22Rv1 (cell line): ENCODE measurements at regions not wholly inside any gene's neighbourhood (a gene's known extent, or its start where the extent isn't known, plus 50 kb on each side); places are given as distances from the start of the nearest gene placed in this dataset.
A peak's percentile ranks its signal among the peaks of the same experiment; 100 is the strongest.
"Not testable (repeated sequence)": the region's sequence is repeated elsewhere in the genome, so short reads cannot be mapped to it uniquely, and the experiment has no call there.

Experiments
- H3K27ac ChIP-seq: fragments of 450-650 bp; 2 replicates; pipeline ENCODE4 v1.5.1; 2017
- ZFX ChIP-seq: fragments of 450-650 bp; IDR thresholded peaks from 2 replicates; pipeline ENCODE4 v1.6.1; 2017; ENCODE audit warnings: antibody characterized with exemption, borderline replicate concordance
- TF ChIP-seq, protein P1 (sequence below): fragments of 450-650 bp; IDR thresholded peaks from 2 replicates; pipeline ENCODE4 v1.5.1; 2017; ENCODE audit warnings: mild to moderate bottlenecking

DNA sequence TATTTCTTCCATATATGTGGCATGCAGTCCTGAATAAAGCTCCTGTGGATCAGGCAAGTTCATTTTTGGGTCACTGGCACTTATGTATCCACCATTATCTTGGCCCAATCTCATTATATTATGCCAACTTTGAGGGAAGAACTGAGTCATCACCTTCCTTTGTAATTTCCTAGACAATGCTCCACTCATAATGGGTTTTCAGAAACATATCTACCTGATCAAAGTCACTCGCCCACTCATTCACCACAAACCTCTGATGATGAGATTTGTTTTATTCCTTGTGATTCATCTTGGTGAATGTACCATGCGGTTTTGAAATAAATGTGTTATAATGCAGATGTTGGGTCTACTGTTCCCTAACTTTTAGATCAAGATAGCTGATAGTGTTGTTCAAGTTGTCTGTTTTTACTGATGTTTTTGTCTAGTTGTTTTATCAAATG lies 525.8 kb downstream of the KIF20B start:
- no peak overlapping the region for H3K27ac ChIP-seq
- TF ChIP-seq, protein P1, sequence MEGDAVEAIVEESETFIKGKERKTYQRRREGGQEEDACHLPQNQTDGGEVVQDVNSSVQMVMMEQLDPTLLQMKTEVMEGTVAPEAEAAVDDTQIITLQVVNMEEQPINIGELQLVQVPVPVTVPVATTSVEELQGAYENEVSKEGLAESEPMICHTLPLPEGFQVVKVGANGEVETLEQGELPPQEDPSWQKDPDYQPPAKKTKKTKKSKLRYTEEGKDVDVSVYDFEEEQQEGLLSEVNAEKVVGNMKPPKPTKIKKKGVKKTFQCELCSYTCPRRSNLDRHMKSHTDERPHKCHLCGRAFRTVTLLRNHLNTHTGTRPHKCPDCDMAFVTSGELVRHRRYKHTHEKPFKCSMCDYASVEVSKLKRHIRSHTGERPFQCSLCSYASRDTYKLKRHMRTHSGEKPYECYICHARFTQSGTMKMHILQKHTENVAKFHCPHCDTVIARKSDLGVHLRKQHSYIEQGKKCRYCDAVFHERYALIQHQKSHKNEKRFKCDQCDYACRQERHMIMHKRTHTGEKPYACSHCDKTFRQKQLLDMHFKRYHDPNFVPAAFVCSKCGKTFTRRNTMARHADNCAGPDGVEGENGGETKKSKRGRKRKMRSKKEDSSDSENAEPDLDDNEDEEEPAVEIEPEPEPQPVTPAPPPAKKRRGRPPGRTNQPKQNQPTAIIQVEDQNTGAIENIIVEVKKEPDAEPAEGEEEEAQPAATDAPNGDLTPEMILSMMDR, result no peak
- TF ChIP-seq ZFX, result no peak

DNA sequence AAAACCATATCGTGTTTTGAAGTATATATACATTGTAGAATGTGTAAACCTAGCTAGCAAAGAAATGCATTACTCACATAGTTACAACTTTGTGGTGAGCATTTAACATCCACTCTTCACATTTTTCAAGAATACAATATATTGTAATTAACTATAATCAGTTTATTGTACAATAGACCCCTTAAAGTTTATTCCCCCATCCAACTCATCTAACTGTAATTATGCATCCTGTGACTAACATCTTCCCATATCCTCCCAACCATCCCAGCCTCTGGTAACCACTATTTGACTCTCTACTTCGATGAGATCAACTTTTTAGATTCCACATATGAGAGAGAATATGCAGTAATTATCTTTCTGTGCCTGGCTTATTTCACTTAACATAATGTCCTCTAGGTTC lies 526.4 kb downstream of the KIF20B start:
- TF ChIP-seq, protein P1, result no peak
- TF ChIP-seq ZFX, result no peak
- H3K27ac ChIP-seq, result no peak overlapping the region

DNA sequence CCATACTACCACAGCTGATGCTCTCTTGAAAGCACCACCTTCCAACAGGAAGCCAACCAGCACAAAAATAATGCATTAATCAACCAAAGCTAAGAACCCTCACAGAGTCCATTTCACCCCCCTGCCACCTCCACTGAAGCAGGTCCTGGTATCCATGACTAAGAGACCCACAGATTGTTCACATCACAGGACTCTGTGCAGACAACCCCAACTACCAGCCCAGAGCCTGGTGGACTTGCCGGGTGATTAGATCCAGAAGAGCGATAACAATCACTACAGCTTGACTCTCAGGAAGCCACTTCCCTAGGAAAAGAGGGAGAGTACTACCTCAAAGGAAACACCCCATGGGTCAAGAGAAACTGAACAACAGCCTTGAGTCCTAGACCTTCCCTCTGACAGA lies 528.1 kb downstream of the KIF20B start:
- TF ChIP-seq, protein P1, result no peak
- TF ChIP-seq ZFX, result no peak

DNA sequence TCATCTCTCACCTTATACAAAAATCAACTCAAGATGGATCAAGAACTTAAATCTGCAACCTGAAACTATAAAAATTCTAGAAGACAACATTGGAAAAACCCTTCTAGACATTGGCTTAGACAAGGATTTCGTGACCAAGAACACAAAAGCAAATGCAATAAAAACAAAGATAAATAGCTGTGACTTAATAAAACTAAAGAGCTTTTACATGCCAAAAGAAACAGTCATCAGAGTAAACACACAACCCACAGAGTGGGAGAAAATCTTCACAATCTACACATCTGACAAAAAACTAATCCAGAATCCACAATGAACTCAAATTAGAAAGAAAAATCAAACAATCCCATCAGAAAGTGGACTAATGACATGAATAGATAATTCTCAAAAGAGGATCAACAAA lies 532.4 kb downstream of the KIF20B start:
- H3K27ac ChIP-seq, result peak overlapping the region; percentile 61

More for the DNA sequence above, 528.1 kb downstream of the KIF20B start:
- H3K27ac ChIP-seq, result no peak overlapping the region

DNA sequence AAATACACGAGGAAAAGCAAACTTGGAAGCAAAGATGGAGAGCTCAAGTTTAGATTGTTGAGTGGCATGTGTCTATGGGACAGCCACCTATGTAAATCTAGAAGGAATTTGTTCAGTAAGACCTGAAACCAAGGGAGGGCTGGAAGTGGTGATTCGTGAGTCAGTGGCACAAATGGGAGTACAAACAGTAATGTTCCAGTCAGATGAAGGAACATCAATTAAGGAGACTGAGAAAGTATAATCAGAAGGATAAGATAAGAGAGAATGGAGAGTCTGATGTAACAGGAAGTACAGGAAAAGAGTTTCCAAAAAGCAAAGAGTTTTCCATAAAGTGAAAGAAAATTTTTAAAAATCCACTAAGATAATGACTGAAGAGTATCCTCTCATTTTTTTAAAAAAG lies 544.2 kb downstream of the KIF20B start:
- no peak overlapping the region for H3K27ac ChIP-seq
- TF ChIP-seq, protein P1, result no peak
- no peak for TF ChIP-seq ZFX

DNA sequence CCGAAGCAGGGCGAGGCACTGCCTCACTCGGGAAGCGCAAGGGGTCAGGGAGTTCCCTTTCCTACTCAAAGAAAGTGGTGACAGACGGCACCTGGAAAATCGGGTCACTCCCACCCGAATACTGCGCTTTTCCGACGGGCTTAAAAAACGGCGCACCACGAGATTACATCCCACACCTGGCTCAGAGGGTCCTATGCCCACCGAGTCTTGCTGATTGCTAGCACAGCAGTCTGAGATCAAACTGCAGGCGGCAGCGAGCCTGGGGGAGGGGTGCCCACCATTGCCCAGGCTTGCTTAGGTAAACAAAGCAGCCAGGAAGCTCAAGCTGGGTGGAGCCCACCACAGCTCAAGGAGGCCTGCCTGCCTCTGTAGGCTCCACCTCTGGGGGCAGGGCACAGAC lies 549.4 kb downstream of the KIF20B start:
- H3K27ac ChIP-seq, result not testable (repeated sequence)

DNA sequence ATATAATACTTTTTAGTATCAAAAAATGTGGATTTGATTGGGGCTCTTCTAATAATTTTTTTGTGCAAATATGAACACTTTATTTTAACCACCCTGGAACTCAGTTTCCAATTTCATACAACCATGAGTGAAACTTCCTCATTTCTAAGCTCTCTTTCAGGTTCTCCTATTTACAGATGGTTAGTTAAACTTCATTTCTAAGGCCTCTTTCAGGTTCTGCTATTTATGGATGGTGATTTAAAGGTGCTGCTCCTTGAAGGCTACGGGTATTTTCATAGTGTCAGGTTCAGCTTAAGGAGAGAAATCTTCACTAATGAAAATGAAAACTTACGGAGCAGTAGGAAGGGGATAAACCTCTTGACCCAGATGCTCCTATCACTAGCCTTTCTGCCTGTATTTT lies 568.3 kb downstream of the KIF20B start:
- TF ChIP-seq ZFX, result no peak
- TF ChIP-seq, protein P1, result no peak
- no peak overlapping the region for H3K27ac ChIP-seq

DNA sequence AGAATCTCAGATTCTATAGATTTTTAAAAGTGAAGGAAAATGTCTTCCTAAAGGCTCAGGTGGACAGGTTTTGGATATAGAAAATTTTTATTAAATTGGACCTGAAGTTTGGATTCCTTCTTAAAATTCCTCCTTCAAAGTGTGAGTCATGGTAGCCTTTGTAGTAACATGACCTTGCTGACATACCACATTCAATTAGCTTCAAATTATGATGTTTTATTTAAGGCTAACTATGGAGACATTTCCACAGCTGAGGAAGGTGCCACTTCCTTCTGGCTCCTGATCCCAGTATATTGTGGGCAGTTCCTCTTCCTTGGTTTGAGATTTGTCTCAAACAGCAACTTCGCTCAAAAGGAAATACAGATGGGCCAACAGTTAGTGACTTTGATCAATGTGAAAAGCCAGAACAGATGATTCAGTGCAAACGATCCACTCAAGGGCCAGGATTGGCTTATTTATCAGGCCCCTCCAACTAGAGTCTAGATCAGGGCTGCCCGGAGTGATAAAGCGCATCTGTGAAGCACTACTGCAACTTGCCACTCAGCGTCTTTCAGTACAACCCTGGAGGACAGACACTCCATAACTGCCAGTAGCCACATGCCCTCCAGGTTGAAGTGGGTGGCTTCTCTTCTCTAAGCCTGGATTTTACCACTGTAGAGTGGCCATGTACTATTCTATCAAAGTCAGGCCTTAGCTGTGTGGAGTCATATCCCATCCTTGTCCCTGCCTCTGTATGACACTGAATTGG lies 573.5 kb downstream of the KIF20B start:
- no peak overlapping the region for H3K27ac ChIP-seq
- no peak for TF ChIP-seq ZFX

DNA sequence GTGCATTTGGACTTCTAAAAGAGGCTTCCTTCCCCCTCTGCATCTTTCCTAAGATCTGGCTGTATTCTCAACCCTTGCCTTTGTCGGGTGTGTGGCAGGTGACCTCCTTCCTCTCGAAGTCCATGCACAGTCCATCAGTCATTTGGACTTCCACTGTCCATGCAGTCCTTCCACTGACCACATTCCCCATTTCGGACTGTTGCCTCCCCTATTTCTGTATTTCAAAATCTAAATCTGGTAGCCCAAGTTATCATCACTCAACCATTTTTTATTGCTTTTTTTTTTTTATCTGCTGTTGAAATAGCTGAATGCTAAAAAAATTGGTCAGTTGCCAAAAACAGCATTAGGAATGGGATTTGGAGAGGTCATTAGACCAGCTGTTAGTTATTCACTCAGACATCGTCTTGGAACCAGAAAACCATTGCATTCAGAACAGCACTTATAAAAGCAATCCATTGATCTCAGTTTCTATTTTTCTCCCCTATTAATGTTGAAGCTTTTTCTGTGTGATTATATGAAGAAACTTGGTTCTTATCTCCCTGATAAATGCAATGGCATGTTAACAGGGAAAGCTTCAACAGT lies 575.6 kb downstream of the KIF20B start:
- H3K27ac ChIP-seq, result no peak overlapping the region

More for the DNA sequence above, 575.6 kb downstream of the KIF20B start:
- TF ChIP-seq, protein P1, result no peak
- no peak for TF ChIP-seq ZFX
